Fibroblast of pulmonary artery (primary cell): ENCODE measurements at regions not wholly inside any gene's neighbourhood (a gene's known extent, or its start where the extent isn't known, plus 50 kb on each side); places are given as distances from the start of the nearest gene placed in this dataset.
A peak's percentile ranks its signal among the peaks of the same experiment; 100 is the strongest.

ENCODE experiments used
- DNase-seq: peaks from one replicate; pipeline ENCODE4 v3.0.0-alpha.2; 2010; ENCODE audit warnings: low read depth
- H3K4me3 ChIP-seq: replicated peaks from 2 replicates; pipeline ENCODE4 v1.5.1; 2011; ENCODE audit warnings: low read depth, mild to moderate bottlenecking, control low read depth, low read length, moderate library complexity
- TF ChIP-seq, protein P1 (sequence below): IDR thresholded peaks from 2 replicates; pipeline ENCODE4 v1.5.1; 2011; ENCODE audit warnings: mild to moderate bottlenecking, control low read depth, low read length, inconsistent platforms; ENCODE audit errors: missing control alignments

DNA sequence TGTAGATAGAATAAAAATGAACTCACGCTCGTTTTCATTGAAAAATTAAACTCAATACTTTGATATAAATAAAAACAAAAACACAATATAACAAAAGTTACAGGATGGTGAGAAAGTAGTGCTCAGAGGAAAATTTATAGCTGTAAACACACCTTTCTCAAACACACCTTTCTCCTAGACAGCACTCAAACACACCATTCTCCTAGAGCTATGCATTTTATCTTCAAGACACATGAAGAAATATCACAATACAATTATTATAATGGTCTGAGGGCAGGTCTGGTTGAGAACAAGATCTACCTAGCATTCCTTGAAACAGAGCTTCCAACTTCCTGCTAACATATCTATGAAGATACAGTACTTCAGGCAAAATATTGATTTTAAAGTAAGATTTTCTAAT is 183.4 kb upstream of the NBEA start:
- no peak overlapping the region for H3K4me3 ChIP-seq
- TF ChIP-seq, protein P1, sequence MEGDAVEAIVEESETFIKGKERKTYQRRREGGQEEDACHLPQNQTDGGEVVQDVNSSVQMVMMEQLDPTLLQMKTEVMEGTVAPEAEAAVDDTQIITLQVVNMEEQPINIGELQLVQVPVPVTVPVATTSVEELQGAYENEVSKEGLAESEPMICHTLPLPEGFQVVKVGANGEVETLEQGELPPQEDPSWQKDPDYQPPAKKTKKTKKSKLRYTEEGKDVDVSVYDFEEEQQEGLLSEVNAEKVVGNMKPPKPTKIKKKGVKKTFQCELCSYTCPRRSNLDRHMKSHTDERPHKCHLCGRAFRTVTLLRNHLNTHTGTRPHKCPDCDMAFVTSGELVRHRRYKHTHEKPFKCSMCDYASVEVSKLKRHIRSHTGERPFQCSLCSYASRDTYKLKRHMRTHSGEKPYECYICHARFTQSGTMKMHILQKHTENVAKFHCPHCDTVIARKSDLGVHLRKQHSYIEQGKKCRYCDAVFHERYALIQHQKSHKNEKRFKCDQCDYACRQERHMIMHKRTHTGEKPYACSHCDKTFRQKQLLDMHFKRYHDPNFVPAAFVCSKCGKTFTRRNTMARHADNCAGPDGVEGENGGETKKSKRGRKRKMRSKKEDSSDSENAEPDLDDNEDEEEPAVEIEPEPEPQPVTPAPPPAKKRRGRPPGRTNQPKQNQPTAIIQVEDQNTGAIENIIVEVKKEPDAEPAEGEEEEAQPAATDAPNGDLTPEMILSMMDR = no peak
- no peak for DNase-seq

DNA sequence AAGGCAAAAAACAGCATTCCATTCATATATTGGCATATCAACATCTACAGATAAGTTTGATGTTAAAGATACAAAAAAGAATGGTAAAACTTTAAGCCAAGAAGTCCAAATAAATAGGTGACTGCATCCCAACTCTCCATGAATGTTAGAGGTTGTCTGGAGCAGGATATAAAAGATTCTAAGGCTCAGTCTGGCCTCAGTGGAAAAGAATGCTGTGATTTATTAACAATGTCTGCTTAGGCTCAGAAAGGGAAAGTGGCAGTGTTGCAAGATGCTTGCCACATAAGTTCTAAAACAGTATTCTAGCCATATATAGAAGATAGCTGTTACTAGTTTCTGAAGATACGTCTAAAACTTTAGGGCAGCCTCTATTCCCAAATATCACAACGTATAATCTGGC is 179.8 kb upstream of the NBEA start:
- DNase-seq = peak; percentile 53
- no peak overlapping the region for H3K4me3 ChIP-seq
- TF ChIP-seq, protein P1 = no peak

DNA sequence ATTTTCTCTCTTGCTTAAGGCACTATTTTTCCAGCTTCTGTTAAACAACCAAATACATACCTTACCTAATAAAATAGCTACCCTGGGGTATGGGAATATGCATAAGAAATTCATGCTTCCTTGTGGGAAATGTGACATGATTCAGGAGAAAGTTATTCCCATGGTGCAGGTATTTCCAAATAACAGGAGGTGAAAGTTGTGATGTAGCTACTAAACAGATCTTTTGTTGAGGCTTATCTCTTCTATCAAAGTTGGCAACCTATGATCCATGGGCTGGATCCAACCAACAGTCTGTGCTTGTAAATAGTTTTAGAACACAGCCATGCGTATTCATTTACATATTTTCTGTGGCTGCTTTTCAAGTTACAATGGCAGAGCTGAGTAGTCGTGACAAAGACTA is 177.8 kb upstream of the NBEA start:
- no peak for DNase-seq
- H3K4me3 ChIP-seq = no peak overlapping the region
- TF ChIP-seq, protein P1 = no peak

- TF ChIP-seq, protein P1 = no peak
- H3K4me3 ChIP-seq = no peak overlapping the region
- no peak for DNase-seq
Observed at GRCh38 chr13:34765446-34766180, 176.5 kb upstream of the NBEA start.

- H3K4me3 ChIP-seq = no peak overlapping the region
- TF ChIP-seq, protein P1 = no peak
- no peak for DNase-seq
Observed at GRCh38 chr13:34767778-34768177, 174.3 kb upstream of the NBEA start.

GRCh38 chr13:34772206-34772605 is 169.9 kb upstream of the NBEA start:
- TF ChIP-seq, protein P1 = no peak
- no peak for DNase-seq
- no peak overlapping the region for H3K4me3 ChIP-seq

- DNase-seq = no peak
- H3K4me3 ChIP-seq = no peak overlapping the region
Observed at GRCh38 chr13:34772881-34773280, 169.2 kb upstream of the NBEA start.

More at GRCh38 chr13:34772881-34773280, 169.2 kb upstream of the NBEA start:
- TF ChIP-seq, protein P1 = no peak
